Keratinocyte (primary cell): ENCODE measurements at regions not wholly inside any gene's neighbourhood (a gene's known extent, or its start where the extent isn't known, plus 50 kb on each side); places are given as distances from the start of the nearest gene placed in this dataset.
A peak's percentile ranks its signal among the peaks of the same experiment; 100 is the strongest.

Experiments used
- DNase-seq: peaks from one replicate; pipeline ENCODE4 v3.0.0-alpha.2; 2011; ENCODE audit warnings: low read depth, missing footprints, low spot score
- FAIRE-seq: peaks from 2 replicates; lab custom pipeline; 2011; peaks lifted over from hg19 to GRCh38; lab: Jason Lieb, UNC
- H2AFZ ChIP-seq: 2 replicates; pipeline ENCODE4 v1.6.0; 2012; ENCODE audit warnings: low read length, control low read depth, inconsistent platforms; ENCODE audit not compliant: control insufficient read depth
- H3K27ac ChIP-seq: 2 replicates; pipeline ENCODE4 v1.5.1; 2011; ENCODE audit warnings: low read length; ENCODE audit not compliant: control insufficient read depth, insufficient read depth
- H3K27me3 ChIP-seq: 3 replicates; pipeline ENCODE4 v1.6.0; 2011; ENCODE audit warnings: low read length; ENCODE audit not compliant: control insufficient read depth, insufficient read depth; ENCODE audit errors: extremely low read depth
- H3K36me3 ChIP-seq, 2 experiments: 2 replicates in 1 of 2; 3 replicates in 1 of 2; pipeline ENCODE4 v1.5.1; 2011; ENCODE audit warnings: low read length in 2 of 2, mild to moderate bottlenecking in 1 of 2; ENCODE audit not compliant: control insufficient read depth in 2 of 2, insufficient read depth in 2 of 2; ENCODE audit errors: extremely low read depth in 1 of 2
- H3K4me1 ChIP-seq: 3 replicates; pipeline ENCODE4 v1.5.1; 2011; ENCODE audit warnings: low read length; ENCODE audit not compliant: control insufficient read depth, insufficient read depth; ENCODE audit errors: extremely low read depth
- H3K4me2 ChIP-seq: 3 replicates; pipeline ENCODE4 v1.6.0; 2011; ENCODE audit warnings: low read depth, low read length; ENCODE audit not compliant: control insufficient read depth, insufficient read depth; ENCODE audit errors: extremely low read depth
- H3K4me3 ChIP-seq, 3 experiments: fragments of 200-600 bp in 1 of 3; sonication (generic) in 1 of 3; 2 replicates in 2 of 3; 3 replicates in 1 of 3; pipeline ENCODE4 v1.5.1; 2011 to 2016; ENCODE audit warnings: low read length in 3 of 3, mild to moderate bottlenecking in 3 of 3, control low read depth in 2 of 3, inconsistent platforms in 1 of 3, low read depth in 1 of 3, mixed read lengths in 1 of 3, mixed run types in 1 of 3, moderate library complexity in 1 of 3; ENCODE audit not compliant: control insufficient read depth in 2 of 3, insufficient read depth in 2 of 3; ENCODE audit errors: extremely low read depth in 1 of 3
- H3K79me2 ChIP-seq: 2 replicates; pipeline ENCODE4 v1.6.0; 2012; ENCODE audit warnings: low read length; ENCODE audit not compliant: control insufficient read depth, insufficient read depth
- H3K9ac ChIP-seq: 3 replicates; pipeline ENCODE4 v1.6.0; 2011; ENCODE audit warnings: low read length; ENCODE audit not compliant: control insufficient read depth, insufficient read depth; ENCODE audit errors: extremely low read depth
- H3K9me1 ChIP-seq: 3 replicates; pipeline ENCODE4 v1.6.0; 2011; ENCODE audit warnings: low read length; ENCODE audit not compliant: control insufficient read depth, insufficient read depth; ENCODE audit errors: extremely low read depth
- H3K9me3 ChIP-seq: 2 replicates; pipeline ENCODE4 v1.5.1; 2012; ENCODE audit warnings: low read depth, low read length; ENCODE audit not compliant: control insufficient read depth
- H4K20me1 ChIP-seq: 3 replicates; pipeline ENCODE4 v1.6.0; 2011; ENCODE audit warnings: low read length; ENCODE audit not compliant: control insufficient read depth, insufficient read depth; ENCODE audit errors: extremely low read depth
- EZH2 ChIP-seq: IDR thresholded peaks from one replicate; pipeline ENCODE4 v1.6.1; 2012; ENCODE audit warnings: inconsistent platforms, mild to moderate bottlenecking, low read length, moderate library complexity
- dilution Hi-C: fragments of 300-500 bp; cut with MboI; formaldehyde crosslinking; loops from one replicate; pipeline ENCODE4 v1.7.0; 2020; ENCODE audit warnings: low sequenced_read_pairs; ENCODE audit not compliant: extremely low pct_ligation_motif_present
- TF ChIP-seq, protein P1 (sequence below), 3 experiments: IDR thresholded peaks in 1 of 3; conservative IDR thresholded peaks in 1 of 3; optimal IDR thresholded peaks in 1 of 3; 2 replicates in 2 of 3; 3 replicates in 1 of 3; pipeline versions ENCODE3 to v1.5.1; 2011; ENCODE audit warnings: low read length in 3 of 3, mild to moderate bottlenecking in 3 of 3, moderate library complexity in 2 of 3, control low read depth in 1 of 3, inconsistent platforms in 1 of 3; ENCODE audit not compliant: insufficient read depth in 2 of 3; ENCODE audit errors: extremely low read depth in 1 of 3

DNA sequence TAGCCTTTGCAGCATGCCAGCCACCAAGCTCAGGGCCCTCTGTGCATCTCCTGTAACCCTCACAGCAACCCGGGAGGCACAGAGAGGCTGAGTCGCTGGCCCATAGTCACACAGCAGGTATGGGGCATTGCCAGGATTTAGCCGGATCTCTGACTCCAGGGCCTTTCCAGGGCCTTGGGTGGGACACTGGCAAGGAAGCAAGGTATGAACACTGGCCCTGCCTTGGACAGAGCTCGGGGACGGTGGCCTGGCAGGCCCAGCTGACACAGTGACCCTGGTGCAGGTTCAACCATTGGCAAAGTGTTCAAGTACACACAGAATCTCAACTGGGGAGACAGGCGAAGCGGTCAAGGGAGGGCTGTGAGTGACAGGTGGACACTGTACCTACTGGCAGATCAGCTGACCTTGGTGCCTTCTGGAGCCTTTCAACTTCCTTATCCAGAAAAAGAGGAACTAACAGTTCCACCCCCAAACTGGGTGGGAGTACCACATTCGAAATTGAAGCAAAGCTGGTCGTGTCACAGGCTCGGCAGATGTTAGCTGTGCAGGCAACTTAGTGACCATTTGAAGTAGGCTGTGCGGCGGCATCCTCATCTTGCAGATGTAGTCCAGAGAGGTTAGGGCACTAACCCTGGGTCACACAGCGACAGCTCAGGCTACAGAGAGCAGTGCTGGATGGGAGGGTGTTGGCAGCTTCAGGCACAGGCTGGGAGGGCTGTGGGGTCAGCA is 287.4 kb downstream of the SEC14L1 start:
- no peak overlapping the region for H3K4me3 ChIP-seq
- peak overlapping the region; percentile 65 for H3K9ac ChIP-seq
- no peak overlapping the region for H2AFZ ChIP-seq
- peaks cover 55% of the 10 kb centered on the region for H3K4me1 ChIP-seq
- H4K20me1 ChIP-seq: peaks cover 59% of the 10 kb centered on the region
- H3K9me1 ChIP-seq: peaks cover 4% of the 10 kb centered on the region
- FAIRE-seq: no peak
- H3K4me2 ChIP-seq: no peak overlapping the region
- no peaks in the 10 kb centered on the region for H3K9me3 ChIP-seq
- no peak for DNase-seq
- H3K27ac ChIP-seq: peak overlapping the region; percentile 82
- H3K36me3 ChIP-seq: peaks cover 8 to 27% of the 10 kb centered on the region in 2 experiments
- H3K27me3 ChIP-seq: no peaks in the 10 kb centered on the region
- TF ChIP-seq EZH2: no peak
- TF ChIP-seq, protein P1, sequence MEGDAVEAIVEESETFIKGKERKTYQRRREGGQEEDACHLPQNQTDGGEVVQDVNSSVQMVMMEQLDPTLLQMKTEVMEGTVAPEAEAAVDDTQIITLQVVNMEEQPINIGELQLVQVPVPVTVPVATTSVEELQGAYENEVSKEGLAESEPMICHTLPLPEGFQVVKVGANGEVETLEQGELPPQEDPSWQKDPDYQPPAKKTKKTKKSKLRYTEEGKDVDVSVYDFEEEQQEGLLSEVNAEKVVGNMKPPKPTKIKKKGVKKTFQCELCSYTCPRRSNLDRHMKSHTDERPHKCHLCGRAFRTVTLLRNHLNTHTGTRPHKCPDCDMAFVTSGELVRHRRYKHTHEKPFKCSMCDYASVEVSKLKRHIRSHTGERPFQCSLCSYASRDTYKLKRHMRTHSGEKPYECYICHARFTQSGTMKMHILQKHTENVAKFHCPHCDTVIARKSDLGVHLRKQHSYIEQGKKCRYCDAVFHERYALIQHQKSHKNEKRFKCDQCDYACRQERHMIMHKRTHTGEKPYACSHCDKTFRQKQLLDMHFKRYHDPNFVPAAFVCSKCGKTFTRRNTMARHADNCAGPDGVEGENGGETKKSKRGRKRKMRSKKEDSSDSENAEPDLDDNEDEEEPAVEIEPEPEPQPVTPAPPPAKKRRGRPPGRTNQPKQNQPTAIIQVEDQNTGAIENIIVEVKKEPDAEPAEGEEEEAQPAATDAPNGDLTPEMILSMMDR (optimal IDR thresholded peaks at IDR 0.05 in 1 of 3, IDR thresholded peaks at IDR 0.05 in 1 of 3, conservative IDR thresholded peaks at IDR 0.05 in 1 of 3; ENCODE audit: extremely low read depth in 1 of 3, insufficient read depth in 2 of 3, low read length in 3 of 3): no peak
- dilution Hi-C loops: no loop called here
- H3K79me2 ChIP-seq: peaks cover 82% of the 10 kb centered on the region

DNA sequence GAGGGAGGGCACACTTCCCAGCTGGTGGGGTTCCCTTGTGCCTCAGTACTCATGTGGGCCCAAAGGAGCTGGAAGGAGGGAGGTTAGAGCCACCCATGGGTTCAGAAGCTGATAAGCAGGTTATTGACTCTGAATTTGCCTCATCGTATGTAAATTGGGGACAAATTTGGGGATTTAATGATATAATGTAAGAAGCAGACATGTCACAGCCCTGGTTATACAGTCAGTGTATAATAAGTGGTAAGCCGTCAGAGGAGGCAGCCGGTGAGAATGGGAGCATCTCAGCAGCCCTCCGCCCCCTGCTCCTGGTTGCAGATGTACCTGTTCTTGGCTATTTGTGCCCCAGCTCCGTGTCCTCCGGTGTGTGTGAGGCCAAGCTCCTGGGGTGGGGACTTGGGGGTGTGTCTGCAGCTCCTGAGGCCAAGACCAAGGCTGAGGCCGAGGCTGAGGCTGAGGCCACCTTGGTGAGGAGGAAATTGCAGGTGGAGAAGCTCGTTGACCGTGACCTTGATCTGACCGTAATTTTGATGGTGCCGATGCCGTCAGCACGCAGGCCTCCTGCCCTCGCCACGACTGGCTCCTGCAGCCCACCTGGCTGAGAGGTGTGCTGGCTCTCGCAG is 288.1 kb downstream of the SEC14L1 start:
- FAIRE-seq (no peak), DNase-seq (no peak)
- no peak overlapping the region for H2AFZ ChIP-seq
- TF ChIP-seq, protein P1 (optimal IDR thresholded peaks at IDR 0.05 in 1 of 3, IDR thresholded peaks at IDR 0.05 in 1 of 3, conservative IDR thresholded peaks at IDR 0.05 in 1 of 3; ENCODE audit: extremely low read depth in 1 of 3, insufficient read depth in 2 of 3, low read length in 3 of 3): no peak
- no peak for TF ChIP-seq EZH2
- H3K4me3 ChIP-seq: no peak overlapping the region
- H3K36me3 ChIP-seq: peaks cover 8 to 27% of the 10 kb centered on the region in 2 experiments
- no peaks in the 10 kb centered on the region for H3K9me3 ChIP-seq
- peaks cover 59% of the 10 kb centered on the region for H4K20me1 ChIP-seq
- H3K9me1 ChIP-seq: peaks cover 4% of the 10 kb centered on the region
- H3K79me2 ChIP-seq: peaks cover 88% of the 10 kb centered on the region
- no peaks in the 10 kb centered on the region for H3K27me3 ChIP-seq
- dilution Hi-C loops: no loop called here
- no peak overlapping the region for H3K4me2 ChIP-seq
- no peak overlapping the region for H3K9ac ChIP-seq
- H3K27ac ChIP-seq: no peak overlapping the region
- H3K4me1 ChIP-seq: peaks cover 48% of the 10 kb centered on the region
